MM.1S (cell line): ENCODE measurements at regions not wholly inside any gene's neighbourhood (a gene's known extent, or its start where the extent isn't known, plus 50 kb on each side); places are given as distances from the start of the nearest gene placed in this dataset.

Source experiments
- CTCF ChIP-seq: fragments of 300-600 bp; sonication (generic); IDR thresholded peaks from 2 replicates; pipeline ENCODE4 v1.5.1; 2016; ENCODE audit warnings: antibody characterized with exemption, low read length, mixed read lengths
- EZH2 ChIP-seq: fragments of 300-600 bp; sonication (generic); optimal IDR thresholded peaks from 2 replicates; pipeline ENCODE3; 2017; ENCODE audit warnings: low read depth, mild to moderate bottlenecking, antibody characterized with exemption, low read length, mixed read lengths
- EZH2phosphoT487 ChIP-seq: fragments of 300-600 bp; sonication (generic); IDR thresholded peaks from 2 replicates; pipeline ENCODE4 v1.6.1; 2018; ENCODE audit warnings: antibody characterized with exemption, low read length

DNA sequence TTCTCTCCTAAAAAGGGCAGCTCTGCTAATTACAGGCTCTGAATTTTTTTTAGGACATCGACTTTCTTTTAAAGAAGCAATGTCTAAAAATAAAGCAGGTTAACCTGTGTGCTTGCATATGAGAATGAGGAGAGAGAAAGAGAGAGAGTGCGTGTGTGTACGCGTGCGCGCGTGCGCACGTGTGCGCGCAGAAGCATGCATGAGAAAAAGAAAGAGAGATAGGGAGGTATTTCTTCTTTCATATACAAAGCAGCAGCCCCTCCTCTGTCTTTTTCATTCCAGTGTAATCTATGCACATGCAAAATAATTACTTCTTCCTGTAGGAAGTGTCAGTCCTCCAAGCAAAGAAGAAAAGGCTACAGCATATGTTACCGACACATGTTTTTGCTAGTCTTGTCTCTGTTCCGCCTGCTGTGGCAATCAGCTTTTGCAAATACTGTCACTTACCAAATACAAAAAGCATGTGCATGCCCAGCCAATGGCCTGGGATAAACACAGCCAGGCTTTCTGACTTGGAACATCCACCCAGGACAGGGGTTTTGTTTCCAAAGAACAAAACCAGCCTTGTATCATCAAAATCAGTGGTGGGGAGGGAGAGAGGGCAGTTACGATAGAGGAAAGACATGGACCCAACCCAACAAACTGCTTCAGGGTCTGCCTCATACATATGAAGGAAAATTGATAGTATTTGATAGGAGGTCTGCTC is 252.3 kb upstream of the SLC24A2 start:
- TF ChIP-seq CTCF (no peak), EZH2 (no peak), EZH2phosphoT487 (no peak)
